ENCODE measurements at regions not wholly inside any gene's neighbourhood (a gene's known extent, or its start where the extent isn't known, plus 50 kb on each side); places are given as distances from the start of the nearest gene placed in this dataset.
"Not testable (repeated sequence)": the region's sequence is repeated elsewhere in the genome, so short reads cannot be mapped to it uniquely, and the experiment has no call there.

GRCh38 chr18:29359222-29359621 is 1182.3 kb upstream of the CDH2 start:
- TF ChIP-seq CTCF (IDR thresholded peaks at IDR 0.05; ENCODE audit: poor library complexity); EZH2 (IDR thresholded peaks at IDR 0.05; ENCODE audit: borderline replicate concordance); EZH2phosphoT487 (IDR thresholded peaks at IDR 0.05; ENCODE audit: low read depth, severe bottlenecking, unreplicated experiment): not testable (repeated sequence)

Data from hepatocyte (in vitro differentiated cells).